DOHH2 (cell line): ENCODE measurements at regions not wholly inside any gene's neighbourhood (a gene's known extent, or its start where the extent isn't known, plus 50 kb on each side); places are given as distances from the start of the nearest gene placed in this dataset.

ENCODE experiments used
- H3F3A ChIP-seq: fragments of 200-600 bp; sonication (generic), shearing (Covaris generic); 2 replicates; pipeline ENCODE4 v1.6.0; 2016; ENCODE audit warnings: antibody characterized with exemption, mild to moderate bottlenecking; ENCODE audit not compliant: control insufficient read depth, insufficient read depth
- H3K27ac ChIP-seq: fragments of 200-600 bp; sonication (generic); 2 replicates; pipeline ENCODE4 v1.5.1; 2014; ENCODE audit warnings: low read depth, mild to moderate bottlenecking, low read length, moderate library complexity
- H3K27me3 ChIP-seq: fragments of 200-600 bp; sonication (generic); 2 replicates; pipeline ENCODE4 v1.6.1; 2014; ENCODE audit warnings: mild to moderate bottlenecking, low read length, mixed read lengths; ENCODE audit not compliant: control insufficient read depth
- H3K36me3 ChIP-seq: fragments of 200-600 bp; sonication (generic); 2 replicates; pipeline ENCODE4 v1.6.1; 2014; ENCODE audit warnings: mild to moderate bottlenecking, low read length, moderate library complexity, mixed read lengths; ENCODE audit not compliant: control insufficient read depth
- H3K4me1 ChIP-seq: fragments of 200-600 bp; sonication (generic); 2 replicates; pipeline ENCODE4 v1.6.1; 2014; ENCODE audit warnings: mild to moderate bottlenecking, low read length, mixed read lengths; ENCODE audit not compliant: control insufficient read depth
- H3K4me2 ChIP-seq: fragments of 200-600 bp; sonication (generic); 2 replicates; pipeline ENCODE4 v1.6.0; 2014; ENCODE audit warnings: mild to moderate bottlenecking, low read length, moderate library complexity
- H3K4me3 ChIP-seq: fragments of 200-600 bp; sonication (generic); 2 replicates; pipeline ENCODE4 v1.5.1; 2014; ENCODE audit warnings: mild to moderate bottlenecking, low read length, mixed read lengths
- H3K79me2 ChIP-seq: fragments of 200-600 bp; sonication (generic); 2 replicates; pipeline ENCODE4 v1.6.1; 2014; ENCODE audit warnings: mild to moderate bottlenecking, low read length, mixed read lengths; ENCODE audit not compliant: control insufficient read depth
- H3K9me2 ChIP-seq: fragments of 200-600 bp; sonication (generic); replicated peaks from 2 replicates; pipeline ENCODE4 v1.6.1; 2014; ENCODE audit warnings: mild to moderate bottlenecking, low read length, mixed read lengths; ENCODE audit not compliant: control insufficient read depth
- H3K9me3 ChIP-seq: fragments of 200-600 bp; sonication (generic); 2 replicates; pipeline ENCODE4 v1.6.1; 2014; ENCODE audit warnings: antibody characterized with exemption, low read length, mixed read lengths; ENCODE audit not compliant: control insufficient read depth, insufficient read depth
- H4K20me1 ChIP-seq: fragments of 200-600 bp; sonication (generic); 2 replicates; pipeline ENCODE4 v1.6.0; 2014; ENCODE audit warnings: low read depth, mild to moderate bottlenecking, antibody characterized with exemption, low read length, moderate library complexity; ENCODE audit not compliant: control insufficient read depth, insufficient read depth
- CTCF ChIP-seq: fragments of 200-600 bp; sonication (generic); IDR thresholded peaks from one replicate; pipeline ENCODE4 v1.5.1; 2014; ENCODE audit warnings: antibody characterized with exemption, mild to moderate bottlenecking, low read depth, low read length; ENCODE audit not compliant: poor library complexity, severe bottlenecking
- EZH2phosphoT487 ChIP-seq: fragments of 200-600 bp; sonication (generic); IDR thresholded peaks from 2 replicates; pipeline ENCODE4 v1.6.1; 2017; ENCODE audit warnings: borderline replicate concordance, mild to moderate bottlenecking, antibody characterized with exemption, low read length, moderate library complexity, mixed read lengths

- H3K79me2 ChIP-seq = no peaks in the 10 kb centered on the region
Measured at GRCh38 chr1:102595106-102595505, 513.2 kb downstream of the COL11A1 start.

GRCh38 chr1:102593276-102593675, 515.0 kb downstream of the COL11A1 start:
- no peaks in the 10 kb centered on the region for H3K4me1 ChIP-seq
- no peaks in the 10 kb centered on the region for H4K20me1 ChIP-seq
- H3K79me2 ChIP-seq = no peaks in the 10 kb centered on the region
- no peak overlapping the region for H3K4me2 ChIP-seq
- H3K27me3 ChIP-seq = no peaks in the 10 kb centered on the region
- no peak for TF ChIP-seq CTCF
- no peak for TF ChIP-seq EZH2phosphoT487
- H3K9me3 ChIP-seq = no peaks in the 10 kb centered on the region
- H3K36me3 ChIP-seq = no peaks in the 10 kb centered on the region
- no peaks in the 10 kb centered on the region for H3K9me2 ChIP-seq
- no peak overlapping the region for H3K27ac ChIP-seq
- no peak overlapping the region for H3K4me3 ChIP-seq
- H3F3A ChIP-seq = no peaks in the 10 kb centered on the region

More at GRCh38 chr1:102595106-102595505, 513.2 kb downstream of the COL11A1 start:
- H3K9me2 ChIP-seq = no peaks in the 10 kb centered on the region
- no peak overlapping the region for H3K4me3 ChIP-seq
- no peaks in the 10 kb centered on the region for H3F3A ChIP-seq
- TF ChIP-seq EZH2phosphoT487 (no peak), CTCF (no peak)
- H3K9me3 ChIP-seq = no peaks in the 10 kb centered on the region
- H3K4me2 ChIP-seq = no peak overlapping the region
- no peaks in the 10 kb centered on the region for H3K27me3 ChIP-seq
- H3K4me1 ChIP-seq = no peaks in the 10 kb centered on the region
- no peaks in the 10 kb centered on the region for H4K20me1 ChIP-seq
- H3K27ac ChIP-seq = no peak overlapping the region
- no peaks in the 10 kb centered on the region for H3K36me3 ChIP-seq

GRCh38 chr1:102588536-102588935, 519.8 kb downstream of the COL11A1 start:
- H3F3A ChIP-seq = no peaks in the 10 kb centered on the region
- H3K27ac ChIP-seq = no peak overlapping the region
- H3K9me2 ChIP-seq = no peaks in the 10 kb centered on the region
- TF ChIP-seq EZH2phosphoT487 (no peak), CTCF (no peak)
- no peaks in the 10 kb centered on the region for H4K20me1 ChIP-seq
- no peak overlapping the region for H3K4me2 ChIP-seq
- no peaks in the 10 kb centered on the region for H3K9me3 ChIP-seq
- peaks cover 8% of the 10 kb centered on the region for H3K4me1 ChIP-seq
- no peaks in the 10 kb centered on the region for H3K79me2 ChIP-seq
- H3K4me3 ChIP-seq = no peak overlapping the region
- no peaks in the 10 kb centered on the region for H3K27me3 ChIP-seq
- no peaks in the 10 kb centered on the region for H3K36me3 ChIP-seq
